A549 (cell line): ENCODE measurements at regions not wholly inside any gene's neighbourhood (a gene's known extent, or its start where the extent isn't known, plus 50 kb on each side); places are given as distances from the start of the nearest gene placed in this dataset.

Source experiments
- MAX ChIP-seq: IDR thresholded peaks from 2 replicates; pipeline ENCODE4 v1.6.1; 2012
- MYC ChIP-seq: IDR thresholded peaks from 2 replicates; pipeline ENCODE4 v1.6.1; 2012; ENCODE audit warnings: mild to moderate bottlenecking, inconsistent platforms, low read length, improper control_type of control experiment, borderline replicate concordance
- POLR2A ChIP-seq: IDR thresholded peaks from 2 replicates; pipeline ENCODE4 v1.6.1; 2012; ENCODE audit warnings: mild to moderate bottlenecking, low read length
- RFX5 ChIP-seq: fragments of 450-650 bp; IDR thresholded peaks from 2 replicates; pipeline ENCODE4 v1.7.1; 2014; ENCODE audit warnings: antibody characterized with exemption, mild to moderate bottlenecking, moderate library complexity

GRCh38 chrX:132277953-132278614 lies 58.8 kb upstream of the RAP2C start:
- TF ChIP-seq RFX5 (no peak), POLR2A (no peak), MYC (no peak), MAX (no peak)
